Lower leg skin (tissue), 3 donors: ENCODE measurements at regions not wholly inside any gene's neighbourhood (a gene's known extent, or its start where the extent isn't known, plus 50 kb on each side); places are given as distances from the start of the nearest gene placed in this dataset.

Experiments
- POLR2A ChIP-seq, 2 donors: fragments of 450-650 bp; IDR thresholded peaks; one replicate each; pipeline ENCODE4 v1.6.1; 2016 to 2017; ENCODE audit warnings: antibody characterized with exemption in 2 of 2, mild to moderate bottlenecking in 1 of 2, moderate library complexity in 1 of 2
- TF ChIP-seq, protein P1 (sequence below), 3 donors: fragments of 450-650 bp; IDR thresholded peaks; one replicate each; pipeline ENCODE4 v1.5.1; 2016; ENCODE audit warnings: antibody characterized with exemption in 3 of 3, mild to moderate bottlenecking in 3 of 3, moderate library complexity in 2 of 3

DNA sequence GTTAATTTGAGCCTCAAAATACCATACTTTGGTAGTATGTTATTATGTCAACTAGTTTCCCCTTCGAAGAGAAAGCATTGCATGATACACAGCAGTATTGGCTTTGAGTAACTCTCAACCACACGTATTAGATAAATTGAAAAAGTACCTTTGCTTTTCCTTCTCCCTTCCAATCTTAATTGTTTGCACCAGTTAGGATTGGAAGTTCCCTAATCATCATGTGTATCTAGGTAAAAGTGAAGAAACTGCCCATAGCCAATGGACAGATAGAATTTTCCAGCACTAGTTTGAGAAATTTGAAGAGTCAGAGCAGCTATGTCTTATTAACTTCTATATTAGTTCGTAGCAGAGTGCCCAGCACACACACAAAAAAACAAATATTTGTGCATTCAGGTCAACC is 241.3 kb downstream of the COX7B2 start:
- no peak for TF ChIP-seq POLR2A (IDR thresholded peaks at IDR 0.05)
- TF ChIP-seq, protein P1, sequence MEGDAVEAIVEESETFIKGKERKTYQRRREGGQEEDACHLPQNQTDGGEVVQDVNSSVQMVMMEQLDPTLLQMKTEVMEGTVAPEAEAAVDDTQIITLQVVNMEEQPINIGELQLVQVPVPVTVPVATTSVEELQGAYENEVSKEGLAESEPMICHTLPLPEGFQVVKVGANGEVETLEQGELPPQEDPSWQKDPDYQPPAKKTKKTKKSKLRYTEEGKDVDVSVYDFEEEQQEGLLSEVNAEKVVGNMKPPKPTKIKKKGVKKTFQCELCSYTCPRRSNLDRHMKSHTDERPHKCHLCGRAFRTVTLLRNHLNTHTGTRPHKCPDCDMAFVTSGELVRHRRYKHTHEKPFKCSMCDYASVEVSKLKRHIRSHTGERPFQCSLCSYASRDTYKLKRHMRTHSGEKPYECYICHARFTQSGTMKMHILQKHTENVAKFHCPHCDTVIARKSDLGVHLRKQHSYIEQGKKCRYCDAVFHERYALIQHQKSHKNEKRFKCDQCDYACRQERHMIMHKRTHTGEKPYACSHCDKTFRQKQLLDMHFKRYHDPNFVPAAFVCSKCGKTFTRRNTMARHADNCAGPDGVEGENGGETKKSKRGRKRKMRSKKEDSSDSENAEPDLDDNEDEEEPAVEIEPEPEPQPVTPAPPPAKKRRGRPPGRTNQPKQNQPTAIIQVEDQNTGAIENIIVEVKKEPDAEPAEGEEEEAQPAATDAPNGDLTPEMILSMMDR (IDR thresholded peaks at IDR 0.05) = no peak
